Testis (tissue), 2 donors: ENCODE measurements at regions not wholly inside any gene's neighbourhood (a gene's known extent, or its start where the extent isn't known, plus 50 kb on each side); places are given as distances from the start of the nearest gene placed in this dataset.

Source experiments
- DNase-seq: peaks from one replicate; pipeline ENCODE4 v3.0.0-alpha.2; 2019
- H3K27ac ChIP-seq, 2 donors: fragments of 200-600 bp; sonication (generic); one replicate each; pipeline ENCODE4 v1.5.1; 2019
- H3K27me3 ChIP-seq: fragments of 200-600 bp; sonication (generic); one replicate; pipeline ENCODE4 v1.5.1; 2019
- H3K36me3 ChIP-seq: fragments of 200-600 bp; sonication (generic); one replicate; pipeline ENCODE4 v1.5.1; 2017; ENCODE audit warnings: low read depth; ENCODE audit errors: missing control alignments
- H3K4me1 ChIP-seq: fragments of 200-600 bp; sonication (generic); one replicate; pipeline ENCODE4 v1.5.1; 2019
- H3K4me3 ChIP-seq, 2 donors: fragments of 200-600 bp; sonication (generic); one replicate each; pipeline ENCODE4 v1.5.1; 2017 to 2019
- H3K9me3 ChIP-seq: fragments of 200-600 bp; sonication (generic); one replicate; pipeline ENCODE4 v1.5.1; 2017
- CTCF ChIP-seq, 3 experiments: fragments of 450-650 bp in 2 of 3; fragments of 200-600 bp in 1 of 3; sonication (generic) in 1 of 3; IDR thresholded peaks; one replicate each; pipeline ENCODE4 v1.5.1; 2016 to 2019; ENCODE audit warnings: antibody characterized with exemption in 3 of 3, mild to moderate bottlenecking in 2 of 3, moderate library complexity in 1 of 3
- POLR2A ChIP-seq: fragments of 450-650 bp; IDR thresholded peaks from one replicate; pipeline ENCODE4 v1.6.1; 2017; ENCODE audit warnings: antibody characterized with exemption, mild to moderate bottlenecking, moderate library complexity
- WGBS, 2 donors: methylation state at CpG; one replicate each; pipeline ENCODE4 v1.1.5; 2018; 5-methylcytosine and 5-hydroxymethylcytosine counted together
- intact Hi-C: fragments of 100-400 bp; cut with DNase I; formaldehyde crosslinking; loops from one replicate; pipeline ENCODE4 v1.15.1; 2023; ENCODE audit warnings: low total_unique reads

GRCh38 chr5:106849266-106849665 lies 821.5 kb downstream of the EFNA5 start:
- TF ChIP-seq CTCF (IDR thresholded peaks at IDR 0.05) (no peak), POLR2A (no peak)
- no peaks in the 10 kb centered on the region for H3K9me3 ChIP-seq
- no peaks in the 10 kb centered on the region for H3K27me3 ChIP-seq
- intact Hi-C loops: no loop called here
- H3K4me3 ChIP-seq: no peak overlapping the region
- WGBS, 2 donors: 48 to 58% methylated on average over 3 of the region's 3 CpGs
- no peaks in the 10 kb centered on the region for H3K36me3 ChIP-seq
- DNase-seq: no peak
- no peaks in the 10 kb centered on the region for H3K4me1 ChIP-seq
- H3K27ac ChIP-seq: no peak overlapping the region

GRCh38 chr5:106843812-106844416 lies 826.8 kb downstream of the EFNA5 start:
- intact Hi-C loops: no loop called here
- 90 to 91% methylated on average over 4 of the region's 4 CpGs for WGBS, 2 donors
- no peak for DNase-seq
- TF ChIP-seq CTCF (IDR thresholded peaks at IDR 0.05) (peak in 2 of 3 experiments; percentile 12 to 29), POLR2A (no peak)
- Histone ChIP-seq H3K36me3 (no peaks in the 10 kb centered on the region), H3K9me3 (no peaks in the 10 kb centered on the region), H3K27ac (no peak overlapping the region), H3K4me1 (no peaks in the 10 kb centered on the region), H3K4me3 (no peak overlapping the region), H3K27me3 (no peaks in the 10 kb centered on the region)

- Histone ChIP-seq H3K4me3 (no peak overlapping the region), H3K27me3 (no peaks in the 10 kb centered on the region), H3K36me3 (no peaks in the 10 kb centered on the region), H3K9me3 (no peaks in the 10 kb centered on the region), H3K4me1 (no peaks in the 10 kb centered on the region), H3K27ac (no peak overlapping the region)
- intact Hi-C loops: no loop called here
- DNase-seq: no peak
- TF ChIP-seq POLR2A (no peak), CTCF (IDR thresholded peaks at IDR 0.05) (no peak)
- 44 to 65% methylated on average over 3 of the region's 3 CpGs for WGBS, 2 donors
Measured at GRCh38 chr5:106833517-106833916, 837.2 kb downstream of the EFNA5 start.

GRCh38 chr5:106827061-106827460 lies 843.7 kb downstream of the EFNA5 start:
- DNase-seq: no peak

More at GRCh38 chr5:106827061-106827460, 843.7 kb downstream of the EFNA5 start:
- TF ChIP-seq CTCF (IDR thresholded peaks at IDR 0.05): no peak
- no peak for TF ChIP-seq POLR2A
- WGBS, 2 donors: 88 to 94% methylated on average over 1 of the region's 1 CpG
- intact Hi-C loops: no loop called here
- no peak overlapping the region for H3K27ac ChIP-seq
- H3K4me1 ChIP-seq: no peaks in the 10 kb centered on the region
- no peaks in the 10 kb centered on the region for H3K36me3 ChIP-seq
- H3K9me3 ChIP-seq: no peaks in the 10 kb centered on the region
- no peak overlapping the region for H3K4me3 ChIP-seq
- no peaks in the 10 kb centered on the region for H3K27me3 ChIP-seq
